NCI-H1930 (cell line): ENCODE measurements at regions not wholly inside any gene's neighbourhood (a gene's known extent, or its start where the extent isn't known, plus 50 kb on each side); places are given as distances from the start of the nearest gene placed in this dataset.

ENCODE experiments used
- DNase-seq, 2 experiments: peaks; one replicate each; lab custom pipeline; 2025; lab: John Stamatoyannopoulos, UW

DNA sequence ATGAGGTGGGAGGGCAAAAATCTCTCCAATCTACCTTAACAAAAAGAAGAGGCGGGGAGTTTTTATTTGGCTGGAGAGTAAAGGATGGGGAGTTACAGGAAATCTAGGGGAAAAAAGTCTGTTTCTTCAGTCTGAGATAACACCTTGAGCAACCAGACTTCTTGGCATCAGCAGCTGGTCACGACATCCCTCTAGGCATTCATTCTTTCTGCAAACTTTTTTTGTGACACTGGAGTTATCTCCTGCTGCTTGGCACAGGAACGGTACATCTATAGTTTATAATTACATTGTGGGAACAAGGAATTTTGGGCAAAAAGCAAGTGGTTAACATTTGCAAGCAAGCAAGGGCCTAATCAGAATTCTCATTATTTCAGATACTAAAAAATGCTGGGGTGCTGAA is 50.6 kb upstream of the IFNGR1 start:
- DNase-seq, result no peak

DNA sequence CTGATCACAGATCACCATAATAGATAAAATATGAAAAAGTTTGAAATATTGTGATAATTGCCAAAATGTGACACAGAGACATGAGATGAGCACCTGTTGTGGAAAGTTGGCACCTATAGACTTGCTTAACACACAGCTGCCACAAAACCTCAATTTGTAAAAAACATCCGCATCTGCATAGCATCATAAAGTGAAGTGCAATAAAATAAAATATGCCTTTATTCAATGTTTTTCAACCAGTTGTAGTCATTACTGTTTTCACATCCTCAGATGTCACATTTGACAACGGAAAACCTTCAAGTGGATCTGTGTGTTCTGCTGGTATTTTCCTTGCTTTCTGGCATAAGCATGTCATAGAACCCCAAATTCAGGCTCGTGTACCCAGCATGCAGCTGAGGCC is 50.2 kb upstream of the IFNGR1 start:
- no peak for DNase-seq
